ENCODE measurements at regions not wholly inside any gene's neighbourhood (a gene's known extent, or its start where the extent isn't known, plus 50 kb on each side); places are given as distances from the start of the nearest gene placed in this dataset.

GRCh38 chr14:101626331-101626730 lies 65.0 kb downstream of the DIO3 start:
- no peak for TF ChIP-seq CTCF (IDR thresholded peaks at IDR 0.05)
- no peak for TF ChIP-seq SIN3A (IDR thresholded peaks at IDR 0.05; ENCODE audit: borderline replicate concordance, insufficient read depth, low read depth, low read length)
